ENCODE measurements at regions not wholly inside any gene's neighbourhood (a gene's known extent, or its start where the extent isn't known, plus 50 kb on each side); places are given as distances from the start of the nearest gene placed in this dataset.

GRCh38 chr4:130021706-130022105 lies 925.8 kb downstream of the C4orf33 start:
- no peak overlapping the region for H3K4me3 ChIP-seq (ENCODE audit: control insufficient read depth, low read depth, low read length)
- TF ChIP-seq CTCF (IDR thresholded peaks at IDR 0.05; ENCODE audit: control insufficient read depth, insufficient read depth, low read depth, low read length, missing control alignments), result no peak
- DNase-seq (ENCODE audit: low read depth), result no peak

- TF ChIP-seq CTCF (IDR thresholded peaks at IDR 0.05; ENCODE audit: control insufficient read depth, insufficient read depth, low read depth, low read length, missing control alignments), result no peak
- DNase-seq (ENCODE audit: low read depth), result no peak
- H3K4me3 ChIP-seq (ENCODE audit: control insufficient read depth, low read depth, low read length), result no peak overlapping the region
Observed at GRCh38 chr4:130023088-130023487, 927.1 kb downstream of the C4orf33 start.

- DNase-seq (ENCODE audit: low read depth), result no peak
- H3K4me3 ChIP-seq (ENCODE audit: control insufficient read depth, low read depth, low read length), result no peak overlapping the region
- no peak for TF ChIP-seq CTCF (IDR thresholded peaks at IDR 0.05; ENCODE audit: control insufficient read depth, insufficient read depth, low read depth, low read length, missing control alignments)
Observed at GRCh38 chr4:130025701-130026100, 929.7 kb downstream of the C4orf33 start.

- TF ChIP-seq CTCF (IDR thresholded peaks at IDR 0.05; ENCODE audit: control insufficient read depth, insufficient read depth, low read depth, low read length, missing control alignments), result no peak
- no peak overlapping the region for H3K4me3 ChIP-seq (ENCODE audit: control insufficient read depth, low read depth, low read length)
- no peak for DNase-seq (ENCODE audit: low read depth)
Observed at GRCh38 chr4:130026185-130026584, 930.2 kb downstream of the C4orf33 start.

GRCh38 chr4:130027973-130028372 lies 932.0 kb downstream of the C4orf33 start:
- TF ChIP-seq CTCF (IDR thresholded peaks at IDR 0.05; ENCODE audit: control insufficient read depth, insufficient read depth, low read depth, low read length, missing control alignments), result no peak
- DNase-seq (ENCODE audit: low read depth), result no peak
- H3K4me3 ChIP-seq (ENCODE audit: control insufficient read depth, low read depth, low read length), result no peak overlapping the region

GRCh38 chr4:130028552-130028951 lies 932.6 kb downstream of the C4orf33 start:
- TF ChIP-seq CTCF (IDR thresholded peaks at IDR 0.05; ENCODE audit: control insufficient read depth, insufficient read depth, low read depth, low read length, missing control alignments), result no peak
- no peak overlapping the region for H3K4me3 ChIP-seq (ENCODE audit: control insufficient read depth, low read depth, low read length)
- DNase-seq (ENCODE audit: low read depth), result no peak

- DNase-seq (ENCODE audit: low read depth), result no peak
- no peak for TF ChIP-seq CTCF (IDR thresholded peaks at IDR 0.05; ENCODE audit: control insufficient read depth, insufficient read depth, low read depth, low read length, missing control alignments)
- no peak overlapping the region for H3K4me3 ChIP-seq (ENCODE audit: control insufficient read depth, low read depth, low read length)
Observed at GRCh38 chr4:130029442-130029841, 933.5 kb downstream of the C4orf33 start.
